MCF 10A (cell line): ENCODE measurements at regions not wholly inside any gene's neighbourhood (a gene's known extent, or its start where the extent isn't known, plus 50 kb on each side); places are given as distances from the start of the nearest gene placed in this dataset.

ENCODE experiments used
- BruUV-seq: library from RNA; stranded (reverse); fragments of 400-500 nt; replicated peaks from 2 replicates; lab custom pipeline; 2021; lab: Mats Ljungman, UMichigan
- CTCF ChIA-PET: fragments of 300-600 bp; sonication (Branson Sonifier 250); formaldehyde crosslinking; extraction: SDS; loops from one replicate; lab custom pipeline; 2021; ENCODE audit warnings: antibody characterized with exemption, inconsistent platforms; lab: Yijun Ruan, JAX
- POLR2A ChIA-PET: fragments of 300-600, 350-650 bp; sonication (Branson Sonifier 250); formaldehyde crosslinking; extraction: SDS; loops from one replicate; lab custom pipeline; 2020; ENCODE audit warnings: antibody characterized with exemption, inconsistent platforms; lab: Yijun Ruan, JAX
- DNase-seq: peaks from one replicate; pipeline ENCODE4 v3.0.0-alpha.2; 2018; ENCODE audit not compliant: unreplicated experiment
- H3K27ac Mint-ChIP-seq: one replicate; pipeline ENCODE4 v1.8.0; 2022; ENCODE audit warnings: mild to moderate bottlenecking, low read depth, mixed read lengths; ENCODE audit not compliant: unreplicated experiment
- H3K27me3 Mint-ChIP-seq: one replicate; pipeline ENCODE4 v1.8.0; 2022; ENCODE audit warnings: mixed read lengths; ENCODE audit not compliant: insufficient read depth, unreplicated experiment
- H3K36me3 Mint-ChIP-seq: one replicate; pipeline ENCODE4 v1.8.0; 2022; ENCODE audit warnings: mild to moderate bottlenecking, moderate library complexity, mixed read lengths; ENCODE audit not compliant: insufficient read depth, unreplicated experiment
- H3K4me1 Mint-ChIP-seq: one replicate; pipeline ENCODE4 v1.8.0; 2022; ENCODE audit warnings: mixed read lengths; ENCODE audit not compliant: insufficient read depth, unreplicated experiment
- H3K4me3 Mint-ChIP-seq: one replicate; pipeline ENCODE4 v1.8.0; 2022; ENCODE audit warnings: mild to moderate bottlenecking, moderate library complexity, mixed read lengths; ENCODE audit not compliant: unreplicated experiment
- H3K9me3 Mint-ChIP-seq: one replicate; pipeline ENCODE4 v1.8.0; 2022; ENCODE audit warnings: mixed read lengths; ENCODE audit not compliant: unreplicated experiment
- CTCF ChIP-seq: fragments of 200-600 bp; IDR thresholded peaks from one replicate; pipeline ENCODE4 v1.8.0; 2022; ENCODE audit warnings: antibody characterized with exemption, mild to moderate bottlenecking; ENCODE audit not compliant: unreplicated experiment
- intact Hi-C: fragments of 100-400 bp; cut with micrococcal nuclease; formaldehyde crosslinking; loops from 2 replicates; pipeline ENCODE4 v1.14.1; 2022

DNA sequence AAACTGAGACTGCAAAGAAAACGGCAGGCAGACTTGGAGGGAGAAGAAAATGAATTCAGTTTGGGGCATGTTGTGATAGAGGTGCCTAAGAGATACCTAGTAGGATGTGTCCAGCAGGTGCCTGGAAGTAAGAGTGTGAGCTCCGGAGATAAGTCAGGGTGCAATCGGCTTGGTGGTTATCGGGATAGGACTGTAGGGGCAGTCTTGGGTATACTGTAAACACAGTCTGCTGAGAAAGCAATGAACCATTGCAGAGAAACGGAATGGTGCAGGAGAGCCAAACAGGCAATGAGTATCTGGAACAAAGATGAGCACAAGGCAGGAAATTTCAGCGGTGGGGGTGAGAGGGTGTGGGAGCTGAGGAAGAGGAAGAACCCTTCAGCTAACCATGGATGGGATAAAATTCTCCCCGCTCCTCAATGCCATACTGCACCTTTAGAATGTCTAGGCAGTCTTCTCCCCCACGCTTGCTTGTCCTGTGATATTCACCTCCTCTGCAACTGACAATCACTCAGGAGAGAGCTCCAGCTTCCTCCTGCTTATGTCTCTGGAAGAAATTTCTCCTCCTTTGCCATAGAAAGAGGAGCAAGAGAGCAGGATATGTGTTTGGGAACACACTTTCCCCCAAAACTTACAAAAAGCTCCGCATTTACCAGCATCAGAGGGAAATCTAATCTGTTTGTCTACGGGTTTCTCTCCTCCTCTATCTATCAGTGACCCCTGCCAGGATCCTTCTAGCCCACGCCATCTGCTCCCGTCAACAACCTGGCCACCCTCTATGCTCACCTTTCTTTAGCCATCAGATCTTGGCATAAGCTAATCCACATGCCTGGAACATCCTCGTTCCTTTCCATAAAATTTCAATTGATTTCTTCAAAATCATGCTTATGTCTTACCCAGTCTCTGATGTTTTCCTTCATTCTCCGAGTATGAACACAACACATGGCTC, 381.7 kb upstream of the JARID2 start:
- POLR2A ChIA-PET = no interaction called here
- Mint-ChIP-seq H3K4me3 (no peak overlapping the region), H3K9me3 (no peaks in the 10 kb centered on the region), H3K36me3 (no peaks in the 10 kb centered on the region), H3K27ac (no peak overlapping the region), H3K4me1 (no peaks in the 10 kb centered on the region), H3K27me3 (no peaks in the 10 kb centered on the region)
- no peak for TF ChIP-seq CTCF
- intact Hi-C loops = no loop called here
- DNase-seq = no peak
- CTCF ChIA-PET = no interaction called here
- no TSS peak for BruUV-seq

DNA sequence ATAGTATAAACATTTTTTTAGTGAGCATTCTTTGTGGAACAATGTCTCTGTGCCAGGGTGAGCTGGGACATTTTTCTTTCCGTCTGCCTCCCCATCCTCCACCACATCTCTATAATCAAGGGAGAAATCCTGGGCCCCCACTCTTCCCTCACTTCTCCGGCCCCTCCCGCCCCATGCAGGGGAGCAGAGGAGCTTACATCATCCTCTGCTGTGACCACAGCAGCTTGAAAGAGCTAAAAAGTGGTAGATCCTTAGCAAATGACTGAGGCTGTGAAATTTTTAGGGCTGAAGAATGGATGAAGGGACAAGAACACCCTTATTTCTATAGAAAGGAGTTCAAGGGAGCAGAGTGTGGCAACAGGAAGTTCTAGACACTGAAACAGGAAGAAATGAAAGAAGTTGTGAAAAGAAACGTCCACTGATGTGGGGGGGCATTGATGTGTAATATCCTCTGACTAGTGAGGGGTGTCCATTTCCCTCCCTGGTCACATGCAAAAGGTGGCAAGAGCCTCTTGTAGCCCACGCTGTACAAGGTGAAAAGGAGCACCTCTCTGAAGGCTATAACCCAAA, 380.3 kb upstream of the JARID2 start:
- no peak for DNase-seq
- BruUV-seq = no TSS peak
- no peak for TF ChIP-seq CTCF
- Mint-ChIP-seq H3K27ac (no peak overlapping the region), H3K9me3 (no peaks in the 10 kb centered on the region), H3K4me3 (no peak overlapping the region), H3K4me1 (no peaks in the 10 kb centered on the region), H3K36me3 (no peaks in the 10 kb centered on the region), H3K27me3 (no peaks in the 10 kb centered on the region)
- intact Hi-C loops = no loop called here
- ChIA-PET POLR2A (no interaction called here), CTCF (interaction anchor here (0.6 kb wide), 1 partner anchor 51 kb away, joined by 3 read pairs; no protein-coding TSS in a partner anchor)

- H3K36me3 Mint-ChIP-seq = no peaks in the 10 kb centered on the region
- H3K9me3 Mint-ChIP-seq = no peaks in the 10 kb centered on the region
- H3K4me1 Mint-ChIP-seq = no peaks in the 10 kb centered on the region
- CTCF ChIA-PET = interaction anchor here (0.6 kb wide), 1 partner anchor 544 kb away, joined by 3 read pairs; no protein-coding TSS in a partner anchor
- POLR2A ChIA-PET = no interaction called here
- H3K27me3 Mint-ChIP-seq = no peaks in the 10 kb centered on the region
- intact Hi-C loops = no loop called here
- no peak for TF ChIP-seq CTCF
- no peak overlapping the region for H3K27ac Mint-ChIP-seq
- BruUV-seq = no TSS peak
- H3K4me3 Mint-ChIP-seq = no peak overlapping the region
- DNase-seq = no peak
Measured at GRCh38 chr6:14867802-14868201, 378.1 kb upstream of the JARID2 start.

DNA sequence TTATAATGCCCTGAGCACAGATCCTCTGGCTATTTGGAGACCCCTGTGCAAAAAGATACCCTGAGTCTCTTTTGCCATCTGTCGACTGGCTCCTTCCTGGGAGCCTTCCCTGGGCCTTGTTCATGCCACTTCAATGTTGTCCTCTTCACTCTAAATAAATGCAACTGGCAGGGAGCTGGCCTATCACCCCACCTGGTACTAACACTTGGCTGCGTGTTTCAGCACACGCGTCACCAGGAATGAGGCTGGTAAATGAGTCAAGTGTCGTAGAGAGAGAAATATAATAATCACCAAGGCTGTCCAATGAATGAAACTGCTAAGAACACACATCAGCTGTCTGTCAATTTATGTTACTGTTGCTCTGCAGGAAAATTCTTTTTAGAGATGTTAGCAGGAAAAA, 374.6 kb upstream of the JARID2 start:
- no peak for DNase-seq
- no peaks in the 10 kb centered on the region for H3K36me3 Mint-ChIP-seq
- no peaks in the 10 kb centered on the region for H3K4me1 Mint-ChIP-seq
- no peak for TF ChIP-seq CTCF
- ChIA-PET CTCF (no interaction called here), POLR2A (no interaction called here)
- intact Hi-C loops = no loop called here
- H3K27me3 Mint-ChIP-seq = no peaks in the 10 kb centered on the region
- no peaks in the 10 kb centered on the region for H3K9me3 Mint-ChIP-seq
- no TSS peak for BruUV-seq
- no peak overlapping the region for H3K27ac Mint-ChIP-seq
- no peak overlapping the region for H3K4me3 Mint-ChIP-seq
